SJCRH30 (cell line): ENCODE measurements at regions not wholly inside any gene's neighbourhood (a gene's known extent, or its start where the extent isn't known, plus 50 kb on each side); places are given as distances from the start of the nearest gene placed in this dataset.

Experiments
- DNase-seq, 2 experiments: peaks; one replicate each; pipeline ENCODE4 v3.0.0-alpha.2; 2015 to 2020
- H3K27ac ChIP-seq: fragments of 250-450 bp; sonication (Bioruptor Pico); 2 replicates; pipeline ENCODE4 v1.5.1; 2020; ENCODE audit warnings: mild to moderate bottlenecking, moderate library complexity
- H3K27me3 ChIP-seq: fragments of 250-450 bp; sonication (Bioruptor Pico); 2 replicates; pipeline ENCODE4 v1.5.1; 2020; ENCODE audit warnings: mild to moderate bottlenecking, moderate library complexity
- H3K36me3 ChIP-seq: fragments of 250-450 bp; sonication (Bioruptor Pico); 2 replicates; pipeline ENCODE4 v1.5.1; 2020; ENCODE audit warnings: mild to moderate bottlenecking, moderate library complexity
- H3K4me1 ChIP-seq: fragments of 250-450 bp; sonication (Bioruptor Pico); 2 replicates; pipeline ENCODE4 v1.5.1; 2020; ENCODE audit warnings: mild to moderate bottlenecking, moderate library complexity
- H3K4me3 ChIP-seq: fragments of 250-450 bp; sonication (Bioruptor Pico); 2 replicates; pipeline ENCODE4 v1.5.1; 2020; ENCODE audit warnings: mild to moderate bottlenecking, moderate library complexity
- H3K9me3 ChIP-seq: fragments of 250-450 bp; sonication (Bioruptor Pico); replicated peaks from 2 replicates; pipeline ENCODE4 v1.5.1; 2020; ENCODE audit warnings: mild to moderate bottlenecking, moderate library complexity

DNA sequence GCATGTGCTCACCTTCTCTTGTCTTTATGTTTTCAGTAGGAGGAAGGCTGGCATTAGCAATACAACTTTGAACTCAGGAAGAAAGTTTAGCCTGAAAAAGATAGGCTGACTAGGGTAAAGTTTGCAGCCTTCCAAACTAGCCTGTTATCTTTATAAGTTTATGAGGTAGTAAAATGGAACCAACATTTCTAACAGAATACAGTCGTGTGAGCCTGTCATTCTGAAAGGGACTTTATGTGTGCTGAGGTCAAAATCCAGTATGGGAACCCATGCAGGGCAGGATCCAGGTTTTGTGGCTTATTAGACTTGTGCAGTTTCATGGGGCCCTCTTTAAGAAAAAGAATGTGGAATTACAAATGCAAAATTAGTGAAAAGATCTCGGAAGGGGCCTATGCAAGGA lies 201.0 kb upstream of the PRPS1L1 start:
- Histone ChIP-seq H3K9me3 (no peaks in the 10 kb centered on the region), H3K27ac (no peak overlapping the region), H3K4me3 (no peak overlapping the region), H3K36me3 (no peaks in the 10 kb centered on the region), H3K27me3 (no peaks in the 10 kb centered on the region), H3K4me1 (no peaks in the 10 kb centered on the region)
- no peak for DNase-seq

DNA sequence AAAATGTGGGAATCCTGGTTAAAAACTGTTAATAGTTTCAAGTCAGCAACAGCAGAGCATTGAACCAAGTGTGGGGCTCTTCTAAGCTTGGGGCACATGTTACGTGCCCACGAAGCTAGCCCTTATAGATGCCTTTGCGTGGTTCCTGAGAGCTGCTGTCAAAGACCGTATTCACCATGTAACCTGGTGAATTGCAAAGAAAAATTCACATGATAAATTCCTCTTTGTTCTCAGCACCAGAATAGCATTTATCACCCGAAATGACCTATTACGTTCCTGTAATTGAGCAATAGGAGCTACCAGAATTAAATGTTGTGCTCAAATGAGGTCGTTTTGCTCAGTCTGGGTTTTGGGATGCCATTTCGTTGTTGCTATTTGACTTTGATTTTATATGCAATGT lies 202.6 kb upstream of the PRPS1L1 start:
- Histone ChIP-seq H3K9me3 (no peaks in the 10 kb centered on the region), H3K27me3 (no peaks in the 10 kb centered on the region), H3K36me3 (no peaks in the 10 kb centered on the region), H3K4me3 (no peak overlapping the region), H3K4me1 (no peaks in the 10 kb centered on the region), H3K27ac (no peak overlapping the region)
- DNase-seq = no peak

DNA sequence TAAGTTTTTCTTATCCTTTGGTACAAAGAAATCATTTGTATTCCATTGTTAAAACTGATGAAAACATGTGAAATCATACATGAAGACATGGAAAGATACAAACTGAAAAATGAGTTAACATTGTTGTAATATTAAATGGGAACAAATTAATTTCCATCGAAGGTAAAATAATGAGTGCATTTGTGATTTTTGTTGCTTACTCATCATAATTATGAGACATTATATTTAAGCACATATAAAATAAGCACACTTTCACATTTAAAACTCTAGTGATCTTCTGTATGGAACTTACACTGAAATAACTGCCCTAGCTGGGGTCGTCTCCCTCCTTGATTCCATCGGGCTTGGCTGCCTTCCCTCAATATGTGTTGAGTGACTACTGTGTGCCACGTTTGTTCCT lies 204.2 kb upstream of the PRPS1L1 start:
- H3K4me3 ChIP-seq = no peak overlapping the region
- H3K27me3 ChIP-seq = no peaks in the 10 kb centered on the region
- no peaks in the 10 kb centered on the region for H3K4me1 ChIP-seq
- H3K9me3 ChIP-seq = no peaks in the 10 kb centered on the region
- no peak for DNase-seq
- no peaks in the 10 kb centered on the region for H3K36me3 ChIP-seq
- H3K27ac ChIP-seq = no peak overlapping the region

- H3K36me3 ChIP-seq = no peaks in the 10 kb centered on the region
- H3K4me1 ChIP-seq = no peaks in the 10 kb centered on the region
- H3K27ac ChIP-seq = no peak overlapping the region
Measured at GRCh38 chr7:18234519-18234918, 206.9 kb upstream of the PRPS1L1 start.

DNA sequence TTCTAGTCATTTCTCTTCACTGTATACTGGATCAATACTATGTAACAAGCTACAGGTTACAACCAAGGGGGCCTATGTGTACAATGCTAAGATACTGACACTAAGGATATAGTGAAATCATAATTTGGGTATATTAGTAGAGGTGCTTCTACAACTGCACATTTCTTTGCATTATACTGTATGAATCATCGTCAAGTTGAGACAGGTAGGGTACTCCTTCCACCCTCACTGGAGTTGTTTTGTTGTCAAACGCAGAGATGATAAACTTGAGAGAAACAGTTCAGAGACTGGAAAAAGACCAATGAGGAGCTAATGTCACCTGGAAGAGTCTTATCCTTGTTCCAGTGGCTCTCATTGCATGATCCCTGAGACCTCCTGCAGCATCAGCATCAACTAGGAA lies 208.2 kb upstream of the PRPS1L1 start:
- H3K4me3 ChIP-seq = no peak overlapping the region
- H3K27me3 ChIP-seq = no peaks in the 10 kb centered on the region
- no peaks in the 10 kb centered on the region for H3K9me3 ChIP-seq
- H3K36me3 ChIP-seq = no peaks in the 10 kb centered on the region
- no peak overlapping the region for H3K27ac ChIP-seq
- no peak for DNase-seq
- H3K4me1 ChIP-seq = no peaks in the 10 kb centered on the region

More at GRCh38 chr7:18234519-18234918, 206.9 kb upstream of the PRPS1L1 start:
- Histone ChIP-seq H3K27me3 (no peaks in the 10 kb centered on the region), H3K9me3 (no peaks in the 10 kb centered on the region), H3K4me3 (no peak overlapping the region)
- no peak for DNase-seq

GRCh38 chr7:18239212-18239611 lies 211.6 kb upstream of the PRPS1L1 start:
- H3K36me3 ChIP-seq = no peaks in the 10 kb centered on the region
- H3K4me1 ChIP-seq = no peaks in the 10 kb centered on the region
- H3K4me3 ChIP-seq = no peak overlapping the region
- no peak for DNase-seq
- H3K27me3 ChIP-seq = no peaks in the 10 kb centered on the region
- no peaks in the 10 kb centered on the region for H3K9me3 ChIP-seq
- H3K27ac ChIP-seq = no peak overlapping the region

- Histone ChIP-seq H3K9me3 (no peaks in the 10 kb centered on the region), H3K27ac (no peak overlapping the region), H3K27me3 (no peaks in the 10 kb centered on the region), H3K4me1 (no peaks in the 10 kb centered on the region), H3K36me3 (no peaks in the 10 kb centered on the region), H3K4me3 (no peak overlapping the region)
- no peak for DNase-seq
Measured at GRCh38 chr7:18241543-18242231, 214.0 kb upstream of the PRPS1L1 start.

- no peak for DNase-seq
- H3K4me1 ChIP-seq = no peaks in the 10 kb centered on the region
- no peaks in the 10 kb centered on the region for H3K27me3 ChIP-seq
- no peaks in the 10 kb centered on the region for H3K36me3 ChIP-seq
- no peak overlapping the region for H3K27ac ChIP-seq
- H3K4me3 ChIP-seq = no peak overlapping the region
- no peaks in the 10 kb centered on the region for H3K9me3 ChIP-seq
Measured at GRCh38 chr7:18243731-18244130, 216.1 kb upstream of the PRPS1L1 start.

GRCh38 chr7:18250133-18250532 lies 222.5 kb upstream of the PRPS1L1 start:
- DNase-seq = no peak
- Histone ChIP-seq H3K27me3 (no peaks in the 10 kb centered on the region), H3K36me3 (no peaks in the 10 kb centered on the region), H3K27ac (no peak overlapping the region), H3K4me3 (no peak overlapping the region), H3K4me1 (no peaks in the 10 kb centered on the region), H3K9me3 (no peaks in the 10 kb centered on the region; the same call in 1 of the 2 replicates)

DNA sequence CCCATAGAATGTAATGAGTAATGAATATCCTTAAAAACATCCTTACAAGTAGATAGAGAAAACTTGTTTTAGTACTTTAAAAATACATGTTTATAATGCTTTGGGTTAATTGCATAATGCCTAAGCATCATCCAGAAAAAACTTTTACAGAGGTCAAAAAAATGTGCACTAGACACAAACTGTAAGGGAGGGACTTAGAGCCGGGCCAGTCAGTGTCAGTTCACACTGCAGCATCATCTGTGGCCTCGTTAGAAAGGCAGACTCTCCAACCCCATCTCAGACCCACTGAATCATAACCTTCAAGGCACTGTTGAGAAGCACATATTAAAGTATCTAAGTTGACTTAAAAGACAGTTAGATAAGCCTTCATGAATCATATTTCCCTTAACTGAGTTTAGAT lies 230.1 kb upstream of the PRPS1L1 start:
- Histone ChIP-seq H3K4me1 (no peaks in the 10 kb centered on the region), H3K27me3 (no peaks in the 10 kb centered on the region), H3K9me3 (no peaks in the 10 kb centered on the region), H3K27ac (no peak overlapping the region), H3K4me3 (no peak overlapping the region), H3K36me3 (no peaks in the 10 kb centered on the region)
- DNase-seq = no peak

GRCh38 chr7:18262058-18262457 lies 233.5 kb upstream of the HDAC9 start:
- H3K27ac ChIP-seq = no peak overlapping the region
- peak in 1 of 2 experiments; percentile 9 for DNase-seq

DNA sequence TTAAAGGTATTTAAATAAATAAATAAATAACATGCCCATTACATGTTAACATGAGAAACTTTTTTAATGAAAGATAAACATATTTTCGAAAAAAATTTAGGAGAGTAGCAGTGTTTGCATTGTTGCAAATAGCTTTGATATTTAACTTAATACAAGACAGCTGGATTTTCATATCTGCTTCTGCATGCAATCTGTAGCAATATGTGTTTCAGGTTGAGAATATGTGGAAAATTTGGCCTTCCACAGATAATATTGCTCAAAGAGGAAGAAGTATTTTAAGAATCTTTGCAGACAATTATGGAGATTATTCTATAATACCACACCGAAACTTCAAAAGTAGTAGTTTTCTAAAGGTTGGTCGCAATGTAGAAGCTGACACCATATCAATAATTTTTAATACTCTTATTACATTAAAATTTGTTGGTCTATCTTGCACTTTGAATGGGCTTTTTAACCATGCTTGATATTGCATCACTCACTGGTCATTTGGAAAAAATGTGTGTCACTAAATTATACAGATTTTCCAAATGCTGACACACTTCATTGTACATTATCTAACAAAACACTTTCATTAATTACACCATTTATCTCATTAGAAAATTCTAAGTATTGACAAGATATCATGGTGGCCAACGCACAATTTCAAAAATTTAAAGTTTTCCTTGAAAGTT lies 229.8 kb upstream of the HDAC9 start:
- Histone ChIP-seq H3K4me3 (no peak overlapping the region), H3K4me1 (no peaks in the 10 kb centered on the region), H3K36me3 (no peaks in the 10 kb centered on the region), H3K27ac (no peak overlapping the region), H3K27me3 (no peaks in the 10 kb centered on the region), H3K9me3 (no peaks in the 10 kb centered on the region)
- DNase-seq = no peak

More at GRCh38 chr7:18262058-18262457, 233.5 kb upstream of the HDAC9 start:
- Histone ChIP-seq H3K36me3 (no peaks in the 10 kb centered on the region), H3K4me1 (no peaks in the 10 kb centered on the region), H3K4me3 (no peak overlapping the region), H3K9me3 (no peaks in the 10 kb centered on the region), H3K27me3 (no peaks in the 10 kb centered on the region)

- Histone ChIP-seq H3K9me3 (no peaks in the 10 kb centered on the region), H3K4me3 (no peak overlapping the region), H3K27me3 (no peaks in the 10 kb centered on the region), H3K4me1 (no peaks in the 10 kb centered on the region), H3K27ac (no peak overlapping the region), H3K36me3 (no peaks in the 10 kb centered on the region)
- DNase-seq = no peak
Measured at GRCh38 chr7:18268571-18268970, 227.0 kb upstream of the HDAC9 start.

DNA sequence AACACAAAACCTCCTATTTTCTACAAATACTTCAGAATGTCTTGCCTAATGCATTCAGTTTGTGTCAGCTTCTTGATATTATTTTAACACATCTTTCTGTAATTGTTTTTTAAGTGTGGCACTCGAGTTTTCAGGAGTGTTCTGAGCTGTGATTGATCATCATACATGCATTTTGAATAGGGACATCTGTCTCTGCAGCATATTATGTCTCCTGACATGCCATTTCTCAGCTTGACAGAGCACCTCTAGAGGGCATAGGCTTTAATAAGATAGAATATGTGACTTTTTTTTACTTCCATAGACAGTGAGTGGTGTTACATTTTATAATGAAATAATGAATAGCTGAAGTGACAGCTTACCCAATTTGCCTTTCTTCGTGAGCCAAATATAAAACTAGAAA lies 219.2 kb upstream of the HDAC9 start:
- H3K27me3 ChIP-seq = no peaks in the 10 kb centered on the region
- no peak for DNase-seq
- H3K27ac ChIP-seq = no peak overlapping the region
- H3K36me3 ChIP-seq = no peaks in the 10 kb centered on the region
- 0 out of 2 replicates have a peak, but pooled peaks cover 2% of the 10 kb centered on the region for H3K9me3 ChIP-seq
- H3K4me1 ChIP-seq = no peaks in the 10 kb centered on the region
- no peak overlapping the region for H3K4me3 ChIP-seq

GRCh38 chr7:18278316-18278715 lies 217.2 kb upstream of the HDAC9 start:
- no peak for DNase-seq
- Histone ChIP-seq H3K9me3 (0 out of 2 replicates have a peak, but pooled peaks cover 2% of the 10 kb centered on the region), H3K36me3 (no peaks in the 10 kb centered on the region), H3K27me3 (no peaks in the 10 kb centered on the region), H3K27ac (no peak overlapping the region), H3K4me1 (no peaks in the 10 kb centered on the region), H3K4me3 (no peak overlapping the region)

DNA sequence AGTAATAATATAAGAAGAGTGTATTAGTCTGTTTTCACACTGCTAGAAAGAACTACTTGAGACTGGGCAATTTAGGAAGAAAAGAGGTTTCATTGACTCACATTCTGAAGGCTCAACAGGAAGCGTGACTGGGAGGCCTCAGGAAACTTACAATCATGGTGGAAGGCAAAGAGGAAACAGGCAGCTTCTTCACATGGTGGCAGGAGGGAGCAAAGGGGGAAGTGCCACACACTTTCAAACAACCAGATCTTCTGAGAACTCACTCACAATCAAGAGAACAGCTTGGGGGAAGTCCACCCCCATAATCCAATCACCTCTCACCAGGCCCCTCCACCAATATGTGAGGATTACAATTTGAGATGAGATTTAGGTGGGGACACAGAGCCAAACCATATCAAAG lies 212.5 kb upstream of the HDAC9 start:
- no peaks in the 10 kb centered on the region for H3K4me1 ChIP-seq
- no peaks in the 10 kb centered on the region for H3K27me3 ChIP-seq
- no peaks in the 10 kb centered on the region for H3K36me3 ChIP-seq
- no peaks in the 10 kb centered on the region for H3K9me3 ChIP-seq
- no peak overlapping the region for H3K27ac ChIP-seq
- no peak overlapping the region for H3K4me3 ChIP-seq
- no peak for DNase-seq
